ENCODE measurements at regions not wholly inside any gene's neighbourhood (a gene's known extent, or its start where the extent isn't known, plus 50 kb on each side); places are given as distances from the start of the nearest gene placed in this dataset.

DNA sequence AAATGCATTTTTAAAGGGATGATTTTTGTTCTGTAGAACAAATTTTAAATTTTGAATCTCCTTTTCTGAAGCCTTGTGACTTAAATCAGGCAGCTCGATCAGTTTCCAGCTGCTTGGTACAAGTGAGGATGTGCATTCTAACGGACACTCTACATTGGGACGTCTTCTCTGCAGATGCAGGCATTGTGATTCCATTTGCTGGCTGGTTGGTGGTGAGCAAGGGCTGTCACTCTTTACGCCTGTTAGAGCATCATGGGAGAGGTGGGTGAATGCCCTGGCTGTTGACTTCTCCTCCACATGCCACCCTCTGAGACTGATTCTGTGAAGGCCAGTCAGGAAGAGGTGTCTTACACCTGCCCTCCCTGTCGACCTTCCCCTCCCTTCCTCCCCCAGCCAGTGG is 240.5 kb upstream of the RNF32 start:
- Histone ChIP-seq H3K27ac (no peak overlapping the region), H3K9me3 (ENCODE audit: severe bottlenecking) (no peaks in the 10 kb centered on the region), H3K4me3 (ENCODE audit: low read depth, low read length) (no peak overlapping the region), H3K27me3 (ENCODE audit: insufficient read depth, low read depth, severe bottlenecking) (peaks cover 87% of the 10 kb centered on the region), H3K36me3 (no peaks in the 10 kb centered on the region)
- TF ChIP-seq, protein P1, sequence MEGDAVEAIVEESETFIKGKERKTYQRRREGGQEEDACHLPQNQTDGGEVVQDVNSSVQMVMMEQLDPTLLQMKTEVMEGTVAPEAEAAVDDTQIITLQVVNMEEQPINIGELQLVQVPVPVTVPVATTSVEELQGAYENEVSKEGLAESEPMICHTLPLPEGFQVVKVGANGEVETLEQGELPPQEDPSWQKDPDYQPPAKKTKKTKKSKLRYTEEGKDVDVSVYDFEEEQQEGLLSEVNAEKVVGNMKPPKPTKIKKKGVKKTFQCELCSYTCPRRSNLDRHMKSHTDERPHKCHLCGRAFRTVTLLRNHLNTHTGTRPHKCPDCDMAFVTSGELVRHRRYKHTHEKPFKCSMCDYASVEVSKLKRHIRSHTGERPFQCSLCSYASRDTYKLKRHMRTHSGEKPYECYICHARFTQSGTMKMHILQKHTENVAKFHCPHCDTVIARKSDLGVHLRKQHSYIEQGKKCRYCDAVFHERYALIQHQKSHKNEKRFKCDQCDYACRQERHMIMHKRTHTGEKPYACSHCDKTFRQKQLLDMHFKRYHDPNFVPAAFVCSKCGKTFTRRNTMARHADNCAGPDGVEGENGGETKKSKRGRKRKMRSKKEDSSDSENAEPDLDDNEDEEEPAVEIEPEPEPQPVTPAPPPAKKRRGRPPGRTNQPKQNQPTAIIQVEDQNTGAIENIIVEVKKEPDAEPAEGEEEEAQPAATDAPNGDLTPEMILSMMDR (IDR thresholded peaks at IDR 0.05; ENCODE audit: low read depth, low read length) = no peak
- DNase-seq = no peak

DNA sequence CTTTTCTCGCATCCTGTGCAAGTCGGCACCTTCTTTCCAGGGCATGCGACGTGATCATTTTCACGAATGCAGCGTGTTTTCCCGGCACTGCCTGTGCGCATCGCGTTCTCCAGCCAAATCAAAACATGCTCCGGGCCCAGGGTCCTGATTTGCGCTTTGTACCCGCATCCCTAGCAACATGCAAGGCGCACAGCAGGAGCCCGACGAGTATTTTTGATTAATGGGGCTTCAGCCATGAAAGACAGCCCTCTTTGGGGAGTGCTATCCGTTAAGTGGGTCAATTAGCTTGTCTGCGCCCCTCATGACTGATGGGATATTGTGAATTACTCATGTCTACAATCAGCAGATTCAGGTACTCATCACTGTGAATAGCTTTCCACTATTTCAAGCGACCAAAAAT is 243.3 kb upstream of the RNF32 start:
- Histone ChIP-seq H3K9me3 (ENCODE audit: severe bottlenecking) (no peaks in the 10 kb centered on the region), H3K27ac (no peak overlapping the region), H3K36me3 (no peaks in the 10 kb centered on the region), H3K4me3 (ENCODE audit: low read depth, low read length) (no peak overlapping the region), H3K27me3 (ENCODE audit: insufficient read depth, low read depth, severe bottlenecking) (peaks cover 73% of the 10 kb centered on the region)
- TF ChIP-seq, protein P1 (IDR thresholded peaks at IDR 0.05; ENCODE audit: low read depth, low read length) = no peak
- no peak for DNase-seq

DNA sequence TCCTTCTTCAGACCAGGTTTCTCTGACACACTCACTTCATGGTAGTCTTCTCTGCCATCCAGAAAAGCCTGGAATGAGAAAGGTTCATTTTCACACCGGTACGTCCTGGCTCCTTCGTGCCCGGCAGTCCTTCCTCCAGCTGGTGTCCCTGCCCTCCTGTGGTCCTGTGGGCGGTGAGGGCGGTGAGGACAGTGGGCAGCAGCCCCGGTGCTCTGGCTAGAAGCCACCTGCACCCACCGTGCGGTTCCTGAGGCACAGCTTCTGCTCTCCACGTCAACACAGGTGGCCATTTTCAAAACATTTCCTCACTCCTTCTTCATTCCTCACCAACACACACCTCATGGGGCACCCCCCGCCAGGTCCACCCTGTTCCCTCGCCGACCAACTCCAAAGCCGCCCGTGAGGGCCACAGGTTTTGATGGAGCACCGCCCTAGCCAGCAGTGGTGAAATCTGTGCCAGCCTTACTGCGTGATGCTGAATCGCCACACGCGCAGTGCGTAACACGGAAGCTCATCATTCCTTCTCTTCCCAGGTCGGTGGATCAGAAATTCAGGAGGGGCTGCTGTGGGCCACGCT is 251.4 kb upstream of the RNF32 start:
- no peaks in the 10 kb centered on the region for H3K36me3 ChIP-seq
- H3K4me3 ChIP-seq (ENCODE audit: low read depth, low read length) = no peak overlapping the region
- peaks cover 78% of the 10 kb centered on the region for H3K27me3 ChIP-seq (ENCODE audit: insufficient read depth, low read depth, severe bottlenecking)
- TF ChIP-seq, protein P1 (IDR thresholded peaks at IDR 0.05; ENCODE audit: low read depth, low read length) = no peak
- H3K9me3 ChIP-seq (ENCODE audit: severe bottlenecking) = no peaks in the 10 kb centered on the region
- DNase-seq = no peak
- no peak overlapping the region for H3K27ac ChIP-seq

DNA sequence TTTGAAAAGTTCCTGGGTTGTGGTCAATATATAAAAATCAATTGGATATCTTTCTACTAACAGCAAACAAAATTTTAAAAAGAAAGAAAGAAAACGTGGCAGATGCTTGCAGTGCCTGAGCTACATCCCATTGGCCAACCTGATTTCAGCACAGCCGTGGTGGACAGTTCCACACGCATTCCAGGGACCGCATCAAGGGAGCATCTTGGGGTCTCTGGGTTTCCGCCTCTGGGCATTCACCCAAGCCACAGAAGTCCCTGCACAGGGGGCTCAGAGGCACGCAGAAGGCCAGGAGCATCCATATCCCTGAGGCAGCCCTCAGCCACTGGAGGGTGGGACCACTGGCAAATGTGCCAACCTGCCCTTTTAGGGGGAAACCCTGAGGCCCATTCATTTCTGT is 254.5 kb upstream of the RNF32 start:
- Histone ChIP-seq H3K9me3 (ENCODE audit: severe bottlenecking) (no peaks in the 10 kb centered on the region), H3K36me3 (no peaks in the 10 kb centered on the region), H3K27me3 (ENCODE audit: insufficient read depth, low read depth, severe bottlenecking) (peaks cover 89% of the 10 kb centered on the region), H3K27ac (no peak overlapping the region), H3K4me3 (ENCODE audit: low read depth, low read length) (no peak overlapping the region)
- DNase-seq = no peak
- TF ChIP-seq, protein P1 (IDR thresholded peaks at IDR 0.05; ENCODE audit: low read depth, low read length) = no peak

DNA sequence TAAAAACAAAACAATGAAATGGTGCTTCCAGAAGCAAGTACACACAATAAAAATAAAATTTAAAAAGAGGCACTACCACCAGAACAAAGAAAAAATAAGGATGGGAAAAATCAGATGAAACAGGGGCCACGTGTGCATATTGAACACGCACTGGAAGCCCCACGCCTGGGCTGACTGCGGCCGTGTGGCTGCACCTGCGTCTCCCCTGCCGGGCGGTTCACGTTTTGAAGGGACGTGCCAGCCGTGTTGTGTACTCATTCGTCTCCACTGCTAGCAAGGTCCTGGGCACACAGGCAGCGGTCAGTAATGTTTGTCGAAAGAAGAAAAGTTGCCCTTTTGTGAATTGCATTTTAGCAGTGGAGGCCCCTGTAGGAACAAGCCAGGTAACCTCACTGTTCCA is 255.9 kb upstream of the RNF32 start:
- H3K4me3 ChIP-seq (ENCODE audit: low read depth, low read length) = no peak overlapping the region
- peaks cover 91% of the 10 kb centered on the region for H3K27me3 ChIP-seq (ENCODE audit: insufficient read depth, low read depth, severe bottlenecking)
- no peaks in the 10 kb centered on the region for H3K36me3 ChIP-seq
- no peaks in the 10 kb centered on the region for H3K9me3 ChIP-seq (ENCODE audit: severe bottlenecking)
- no peak for DNase-seq
- H3K27ac ChIP-seq = no peak overlapping the region
- TF ChIP-seq, protein P1 (IDR thresholded peaks at IDR 0.05; ENCODE audit: low read depth, low read length) = no peak

DNA sequence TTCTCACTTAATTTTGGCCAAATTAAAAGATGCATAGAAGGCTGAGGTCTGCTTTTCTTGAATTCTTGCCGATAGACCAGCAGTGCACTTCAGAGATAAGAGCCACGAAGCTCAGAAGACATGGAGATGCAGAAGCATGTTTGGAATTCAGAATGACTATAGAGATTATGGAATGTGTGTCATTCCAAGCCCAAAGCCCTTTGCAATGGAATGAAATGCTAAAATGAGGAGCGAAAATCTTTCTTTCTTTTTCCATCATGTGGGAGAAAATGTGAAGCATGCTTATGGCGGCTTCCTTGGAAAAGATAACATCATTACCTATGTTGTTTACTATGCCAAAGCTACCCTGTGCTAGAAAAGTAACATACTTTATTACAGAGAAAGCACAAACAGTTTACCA is 257.0 kb upstream of the RNF32 start:
- H3K27me3 ChIP-seq (ENCODE audit: insufficient read depth, low read depth, severe bottlenecking) = peaks cover 93% of the 10 kb centered on the region
- H3K27ac ChIP-seq = no peak overlapping the region
- no peaks in the 10 kb centered on the region for H3K9me3 ChIP-seq (ENCODE audit: severe bottlenecking)
- H3K4me3 ChIP-seq (ENCODE audit: low read depth, low read length) = no peak overlapping the region
- DNase-seq = no peak
- H3K36me3 ChIP-seq = no peaks in the 10 kb centered on the region
- TF ChIP-seq, protein P1 (IDR thresholded peaks at IDR 0.05; ENCODE audit: low read depth, low read length) = no peak
